Adrenal gland (tissue), 9 donors: ENCODE measurements at regions not wholly inside any gene's neighbourhood (a gene's known extent, or its start where the extent isn't known, plus 50 kb on each side); places are given as distances from the start of the nearest gene placed in this dataset.

ENCODE experiments used
- DNase-seq, 7 donors: peaks; one replicate each; pipeline ENCODE4 v3.0.0-alpha.2; 2019 to 2020
- H3K27ac ChIP-seq, 5 donors: fragments of 200-600 bp; sonication (generic) in 4 of 5; 1 replicate in 3 of 5; 2 replicates in 2 of 5; pipeline versions ENCODE4 v1.5.1 to v1.8.0; 2016 to 2020; ENCODE audit warnings: mild to moderate bottlenecking in 1 of 5
- H3K27me3 ChIP-seq: fragments of 200-600 bp; 2 replicates; pipeline ENCODE4 v1.8.0; 2021
- H3K36me3 ChIP-seq, 2 donors: fragments of 200-600 bp; replicated peaks in 1 of 2; 1 replicate in 1 of 2; 2 replicates in 1 of 2; pipeline versions ENCODE4 v1.5.1 to v1.8.0; 2018 to 2022
- H3K4me1 ChIP-seq, 2 donors: fragments of 200-600 bp; replicated peaks in 1 of 2; 1 replicate in 1 of 2; 2 replicates in 1 of 2; pipeline versions ENCODE4 v1.5.1 to v1.8.0; 2018 to 2021
- H3K4me3 ChIP-seq, 4 donors: fragments of 200-600 bp; sonication (generic) in 3 of 4; one replicate each; pipeline ENCODE4 v1.5.1; 2016 to 2018
- H3K9me3 ChIP-seq, 3 donors: fragments of 200-600 bp; sonication (generic) in 1 of 3; replicated peaks in 1 of 3; 1 replicate in 2 of 3; 2 replicates in 1 of 3; pipeline versions ENCODE4 v1.5.1 to v1.8.0; 2016 to 2021
- POLR2A ChIP-seq, 2 donors: fragments of 450-650 bp; IDR thresholded peaks; one replicate each; pipeline ENCODE4 v1.6.1; 2017; ENCODE audit warnings: antibody characterized with exemption in 2 of 2, mild to moderate bottlenecking in 2 of 2, moderate library complexity in 1 of 2
- WGBS, 4 donors: extraction: QIAGEN DNeasy Blood & Tissue Kit in 2 of 4; methylation state at CpG; one replicate each; pipeline versions ENCODE4 v1.1.5 to v1.1.7; 2013 to 2017; 5-methylcytosine and 5-hydroxymethylcytosine counted together
- intact Hi-C, 2 donors: fragments of 100-400 bp; cut with DNase I; formaldehyde crosslinking; loops; one replicate each; pipeline versions ENCODE4 v1.14.1 to v1.15.0; 2022 to 2023
- TF ChIP-seq, protein P1 (sequence below), 6 experiments: fragments of 450-650 bp in 4 of 6; fragments of 200-600 bp in 2 of 6; sonication (generic) in 1 of 6; IDR thresholded peaks; 1 replicate in 5 of 6; 2 replicates in 1 of 6; pipeline versions ENCODE4 v1.5.1 to v1.8.0; 2016 to 2021; ENCODE audit warnings: antibody characterized with exemption in 6 of 6, mild to moderate bottlenecking in 2 of 6, moderate library complexity in 1 of 6
- donor health status: healthy with polysubstance abuse.
- donor health status: Bipolar disorder and iron deficiency.
- donor health status: DM: yes; HTN: yes; CAD: no.
- donor health status: DM: no; HTN: no; CAD: no.
- donor health status: DM: no; HTN: no; CAD: no.

- Histone ChIP-seq H3K4me3 (no peak overlapping the region), H3K27me3 (no peaks in the 10 kb centered on the region), H3K36me3 (no peaks in the 10 kb centered on the region), H3K4me1 (peaks cover 2 to 16% of the 10 kb centered on the region in 2 donors), H3K27ac (no peak overlapping the region), H3K9me3 (no peaks in the 10 kb centered on the region)
- no peak for DNase-seq
- TF ChIP-seq POLR2A (IDR thresholded peaks at IDR 0.05), result no peak
- TF ChIP-seq, protein P1, sequence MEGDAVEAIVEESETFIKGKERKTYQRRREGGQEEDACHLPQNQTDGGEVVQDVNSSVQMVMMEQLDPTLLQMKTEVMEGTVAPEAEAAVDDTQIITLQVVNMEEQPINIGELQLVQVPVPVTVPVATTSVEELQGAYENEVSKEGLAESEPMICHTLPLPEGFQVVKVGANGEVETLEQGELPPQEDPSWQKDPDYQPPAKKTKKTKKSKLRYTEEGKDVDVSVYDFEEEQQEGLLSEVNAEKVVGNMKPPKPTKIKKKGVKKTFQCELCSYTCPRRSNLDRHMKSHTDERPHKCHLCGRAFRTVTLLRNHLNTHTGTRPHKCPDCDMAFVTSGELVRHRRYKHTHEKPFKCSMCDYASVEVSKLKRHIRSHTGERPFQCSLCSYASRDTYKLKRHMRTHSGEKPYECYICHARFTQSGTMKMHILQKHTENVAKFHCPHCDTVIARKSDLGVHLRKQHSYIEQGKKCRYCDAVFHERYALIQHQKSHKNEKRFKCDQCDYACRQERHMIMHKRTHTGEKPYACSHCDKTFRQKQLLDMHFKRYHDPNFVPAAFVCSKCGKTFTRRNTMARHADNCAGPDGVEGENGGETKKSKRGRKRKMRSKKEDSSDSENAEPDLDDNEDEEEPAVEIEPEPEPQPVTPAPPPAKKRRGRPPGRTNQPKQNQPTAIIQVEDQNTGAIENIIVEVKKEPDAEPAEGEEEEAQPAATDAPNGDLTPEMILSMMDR (IDR thresholded peaks at IDR 0.05), result no peak
- intact Hi-C loops, result loop anchor here in 1 of 2 donors (5.0 to 10.0 kb wide), 4 partner anchors 238 to 972 kb away; no protein-coding TSS in a partner anchor
- 81 to 89% (median 88%) methylated on average over 8 of the region's 8 CpGs for WGBS, 4 donors
These were observed 65.5 kb upstream of the BEGAIN start for GRCh38 chr14:100652744-100653143.

DNA sequence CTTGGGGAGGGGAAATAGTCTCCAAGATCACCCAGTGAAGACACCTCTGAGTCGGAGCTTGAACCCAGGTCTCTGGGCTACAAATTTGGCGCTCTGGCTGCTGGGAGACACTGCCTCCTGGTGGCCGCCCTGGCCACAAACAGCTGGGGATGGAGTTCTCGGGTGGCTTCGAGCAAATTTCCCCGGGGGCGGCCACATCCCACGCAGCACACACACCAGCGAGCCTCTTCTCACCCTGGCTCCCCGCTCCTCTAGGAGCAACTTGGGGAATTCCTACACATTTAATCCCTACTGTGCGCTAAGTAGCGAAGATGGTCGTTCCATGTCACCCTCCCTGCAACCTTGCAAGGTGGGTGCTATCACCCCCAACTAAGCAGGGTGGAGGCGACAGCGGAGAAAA, 66.2 kb upstream of the BEGAIN start:
- intact Hi-C loops, result loop anchor here in 1 of 2 donors (5.0 to 10.0 kb wide), 4 partner anchors 239 to 971 kb away; no protein-coding TSS in a partner anchor
- 64 to 95% (median 76%) methylated on average over 6 to 15 of the region's 15 CpGs for WGBS, 4 donors
- DNase-seq, result no peak
- no peak for TF ChIP-seq POLR2A (IDR thresholded peaks at IDR 0.05)
- TF ChIP-seq, protein P1 (IDR thresholded peaks at IDR 0.05), result peak in 4 of 6 experiments; percentile 32 to 55 (median 51)
- no peak overlapping the region for H3K4me3 ChIP-seq
- no peaks in the 10 kb centered on the region for H3K9me3 ChIP-seq
- no peaks in the 10 kb centered on the region for H3K27me3 ChIP-seq
- no peak overlapping the region for H3K27ac ChIP-seq
- H3K4me1 ChIP-seq, result peaks cover 2 to 16% of the 10 kb centered on the region in 2 donors
- no peaks in the 10 kb centered on the region for H3K36me3 ChIP-seq

DNA sequence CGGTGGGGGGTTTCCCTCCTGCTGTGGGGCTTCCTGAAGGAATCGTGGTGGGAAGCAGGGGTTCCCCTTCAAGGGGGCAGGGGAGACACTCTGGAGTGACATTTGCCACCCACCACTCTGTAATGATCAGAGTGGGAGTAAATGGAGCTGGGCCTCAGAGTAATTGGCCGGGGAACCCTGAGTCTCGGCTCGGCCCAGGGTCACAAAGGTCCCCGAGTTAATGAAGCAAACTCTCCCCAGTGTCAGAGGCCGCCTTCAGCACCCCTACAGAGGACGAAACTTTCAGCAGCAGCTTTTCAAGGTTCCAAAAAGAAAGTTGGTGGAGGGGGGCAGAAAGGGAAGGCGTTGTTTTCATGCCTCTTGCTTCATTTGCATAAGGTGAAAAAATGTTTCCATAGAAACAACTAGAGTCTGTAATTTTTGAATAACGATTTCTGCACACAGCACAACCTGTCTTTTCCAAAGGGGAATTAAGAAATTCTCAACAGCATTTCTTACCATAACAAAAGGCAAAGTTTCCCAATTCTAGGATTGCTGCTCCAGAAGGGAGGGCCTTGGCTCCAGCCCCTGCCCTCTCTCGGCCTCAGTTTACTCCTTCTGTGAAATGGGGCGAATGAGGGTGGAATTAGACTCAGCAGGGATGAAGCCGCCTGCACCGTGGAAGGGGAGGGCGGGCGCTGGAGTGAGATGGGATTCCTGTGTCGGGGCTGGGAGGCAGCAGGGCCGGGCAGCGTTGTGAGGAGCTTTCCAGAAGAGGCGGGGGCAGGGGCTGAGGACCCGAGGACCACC, 67.0 kb upstream of the BEGAIN start:
- H3K36me3 ChIP-seq, result no peaks in the 10 kb centered on the region
- H3K27ac ChIP-seq, result no peak overlapping the region
- intact Hi-C loops, result loop anchor here in 1 of 2 donors (5.0 to 10.0 kb wide), 4 partner anchors 239 to 971 kb away; no protein-coding TSS in a partner anchor
- WGBS, 4 donors, result 60 to 70% (median 65%) methylated on average over 19 to 21 of the region's 21 CpGs
- TF ChIP-seq POLR2A (IDR thresholded peaks at IDR 0.05), result no peak
- TF ChIP-seq, protein P1 (IDR thresholded peaks at IDR 0.05), result no peak
- H3K9me3 ChIP-seq, result no peaks in the 10 kb centered on the region
- no peak for DNase-seq
- no peak overlapping the region for H3K4me3 ChIP-seq
- peaks cover 2 to 11% of the 10 kb centered on the region in 2 donors for H3K4me1 ChIP-seq
- no peaks in the 10 kb centered on the region for H3K27me3 ChIP-seq

DNA sequence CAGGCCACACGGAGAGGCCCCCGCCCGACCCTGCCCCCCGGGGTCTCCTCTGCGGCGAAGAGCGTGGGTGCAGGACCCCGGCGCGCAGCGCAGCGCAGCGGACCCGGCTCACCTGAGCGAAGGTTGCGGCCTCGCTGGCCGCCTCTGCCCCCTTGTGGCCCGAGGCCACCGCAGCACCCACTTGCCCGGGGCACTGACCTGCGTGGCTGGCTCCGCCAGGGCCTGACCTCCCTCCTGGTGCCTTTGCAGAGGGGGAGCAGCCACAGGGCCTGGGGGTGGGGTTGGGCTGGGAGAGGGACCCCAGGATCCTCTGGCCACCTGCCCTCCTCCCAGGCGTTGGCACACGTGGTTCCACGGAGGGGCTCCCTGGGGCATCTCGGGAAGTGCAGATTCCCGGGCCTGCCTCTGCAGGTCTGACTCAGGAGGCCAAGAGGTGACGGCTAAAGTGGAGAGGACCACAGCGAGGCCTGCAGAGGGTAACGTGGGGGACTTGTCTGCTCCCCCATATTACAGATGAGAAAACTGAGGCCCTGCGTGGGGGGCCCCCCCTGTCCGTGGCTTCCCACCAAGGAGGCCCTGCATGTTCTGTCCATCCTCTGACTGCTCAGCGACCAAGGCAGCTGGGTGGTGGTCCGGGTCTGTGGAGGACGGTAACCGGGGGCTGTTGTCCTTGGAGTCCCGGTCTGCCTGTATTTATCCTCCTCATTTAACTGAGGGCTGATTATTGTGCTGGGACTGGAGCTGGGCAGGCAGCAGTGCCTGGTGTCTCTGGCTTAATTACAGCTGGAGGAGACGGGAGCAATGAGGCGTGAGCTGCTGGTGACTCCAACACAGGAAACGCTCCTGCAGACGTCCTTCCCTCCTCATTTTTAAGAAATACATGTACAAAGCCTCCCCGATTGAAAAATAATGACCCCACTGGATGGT, 67.9 kb upstream of the BEGAIN start:
- Histone ChIP-seq H3K4me3 (no peak overlapping the region), H3K4me1 (peaks cover 2 to 5% of the 10 kb centered on the region in 2 donors), H3K9me3 (no peaks in the 10 kb centered on the region), H3K27ac (no peak overlapping the region), H3K36me3 (no peaks in the 10 kb centered on the region), H3K27me3 (no peaks in the 10 kb centered on the region)
- intact Hi-C loops, result loop anchor here (5.0 to 10.0 kb wide), 5 partner anchors 240 to 970 kb away; no protein-coding TSS in a partner anchor
- TF ChIP-seq POLR2A (IDR thresholded peaks at IDR 0.05), result no peak
- TF ChIP-seq, protein P1 (IDR thresholded peaks at IDR 0.05), result peak; percentile 54 to 87 (median 66)
- WGBS, 4 donors, result 31 to 74% (median 48%) methylated on average over 5 to 43 of the region's 43 CpGs
- DNase-seq, result peak in 4 of 7 donors; percentile 60 to 69 (median 66)
